ENCODE measurements at regions not wholly inside any gene's neighbourhood (a gene's known extent, or its start where the extent isn't known, plus 50 kb on each side); places are given as distances from the start of the nearest gene placed in this dataset.

GRCh38 chr20:12112089-12112474 lies 194.4 kb downstream of the BTBD3 start:
- no peak for TF ChIP-seq CTCF (IDR thresholded peaks at IDR 0.05; ENCODE audit: low read length)
- no peak for TF ChIP-seq EZH2 (IDR thresholded peaks at IDR 0.05; ENCODE audit: borderline replicate concordance, low read length)
